ENCODE measurements at regions not wholly inside any gene's neighbourhood (a gene's known extent, or its start where the extent isn't known, plus 50 kb on each side); places are given as distances from the start of the nearest gene placed in this dataset.

DNA sequence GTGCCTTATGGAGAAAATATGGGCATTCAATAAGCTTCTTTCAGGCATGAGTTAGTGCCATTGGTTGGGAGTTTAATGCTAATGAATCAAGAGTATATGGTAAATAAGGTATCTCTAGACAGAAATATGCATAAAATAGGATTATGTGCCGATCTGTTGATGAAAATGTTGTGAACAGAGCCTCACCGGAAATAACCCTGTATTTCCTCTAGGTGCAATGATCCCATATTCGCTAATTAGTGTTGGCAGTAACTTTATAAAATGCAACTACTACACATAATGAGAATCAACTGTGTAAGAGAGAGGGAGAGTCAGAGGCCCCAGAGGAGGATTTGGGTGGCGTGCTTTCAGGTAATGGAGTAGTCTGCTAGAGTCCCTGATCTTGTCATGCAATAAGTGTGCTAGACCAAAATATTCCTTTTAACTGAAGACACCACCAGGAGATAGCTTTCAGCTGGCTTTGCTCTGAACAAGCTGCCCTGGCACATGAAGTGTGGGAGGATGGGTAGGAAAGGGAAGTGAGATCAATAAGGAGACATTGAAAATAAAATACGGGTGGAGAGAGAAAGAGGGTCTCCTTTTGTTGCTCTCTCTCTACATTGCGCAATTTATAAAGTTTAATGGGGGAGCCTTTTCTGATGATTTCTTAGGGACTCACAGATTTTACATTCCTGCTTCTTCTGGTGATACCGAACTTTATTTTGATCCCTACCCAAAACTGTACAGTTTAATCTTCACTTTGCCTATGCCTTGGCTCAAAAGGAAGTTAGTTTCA, 68.6 kb upstream of the PLXNC1 start:
- ATAC-seq = no peak
- intact Hi-C loops (cut with micrococcal nuclease) = loop anchor here (10.0 kb wide), 1 partner anchor 85 kb away; no protein-coding TSS in a partner anchor
- no peak for DNase-seq

DNA sequence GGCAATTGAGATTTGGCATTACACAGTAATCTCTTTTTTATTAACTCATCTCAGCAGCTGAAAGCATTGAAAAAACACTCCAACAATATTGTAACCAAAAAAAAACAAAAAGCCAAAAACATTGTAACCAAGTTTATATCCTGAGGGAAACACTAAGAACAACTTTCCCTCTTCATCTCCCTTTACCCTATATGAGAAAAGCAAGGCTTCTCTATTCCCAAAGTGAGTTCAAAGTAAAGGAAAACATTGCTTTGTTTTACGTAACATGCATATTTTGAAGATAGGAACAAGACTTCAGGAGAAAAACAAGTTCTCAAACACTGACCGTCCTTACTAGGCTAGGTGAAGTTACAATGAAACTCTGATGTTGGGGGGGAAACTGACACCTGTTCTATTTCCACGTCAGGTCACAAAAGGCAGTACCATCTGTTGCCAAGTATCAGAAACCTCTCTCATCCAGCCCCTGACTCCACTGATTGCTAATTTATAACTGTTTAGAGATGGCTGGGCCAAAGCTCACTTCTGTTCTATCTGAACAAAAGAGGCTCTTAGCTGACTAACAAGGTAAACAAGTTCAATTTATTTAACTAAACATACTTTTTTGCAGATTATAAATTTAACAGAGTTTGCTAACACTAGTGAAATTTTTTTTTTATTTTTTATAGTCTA, 67.9 kb upstream of the PLXNC1 start:
- intact Hi-C loops (cut with micrococcal nuclease) = no loop called here
- ATAC-seq = no peak
- no peak for DNase-seq

DNA sequence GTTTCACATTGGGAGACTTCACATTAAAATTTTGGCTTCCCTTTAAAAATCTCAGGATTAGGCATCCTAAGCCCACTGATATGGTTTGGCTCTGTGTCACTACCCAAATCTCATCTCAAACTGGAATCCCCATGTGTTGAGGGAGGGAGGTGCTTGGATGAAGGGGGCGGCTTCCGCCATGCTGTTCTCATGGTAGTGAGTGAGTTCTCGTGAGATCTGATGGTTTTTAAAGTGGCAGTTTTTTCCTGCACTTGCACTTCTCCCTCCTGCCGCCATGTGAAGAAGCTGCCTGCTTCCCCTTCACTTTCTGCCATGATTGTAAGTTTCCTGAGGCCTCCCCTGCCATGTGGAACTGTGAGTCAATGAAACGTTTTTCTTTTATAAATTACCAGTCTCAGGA, 65.7 kb upstream of the PLXNC1 start:
- intact Hi-C loops (cut with micrococcal nuclease) = no loop called here
- ATAC-seq (no peak), DNase-seq (no peak)

- ATAC-seq (no peak), DNase-seq (no peak)
- intact Hi-C loops (cut with micrococcal nuclease) = no loop called here
These were observed 58.5 kb upstream of the PLXNC1 start for GRCh38 chr12:94089891-94090290.

- no peak for DNase-seq
- ATAC-seq = no peak
- intact Hi-C loops (cut with micrococcal nuclease) = no loop called here
These were observed 56.8 kb upstream of the PLXNC1 start for GRCh38 chr12:94091624-94092023.

DNA sequence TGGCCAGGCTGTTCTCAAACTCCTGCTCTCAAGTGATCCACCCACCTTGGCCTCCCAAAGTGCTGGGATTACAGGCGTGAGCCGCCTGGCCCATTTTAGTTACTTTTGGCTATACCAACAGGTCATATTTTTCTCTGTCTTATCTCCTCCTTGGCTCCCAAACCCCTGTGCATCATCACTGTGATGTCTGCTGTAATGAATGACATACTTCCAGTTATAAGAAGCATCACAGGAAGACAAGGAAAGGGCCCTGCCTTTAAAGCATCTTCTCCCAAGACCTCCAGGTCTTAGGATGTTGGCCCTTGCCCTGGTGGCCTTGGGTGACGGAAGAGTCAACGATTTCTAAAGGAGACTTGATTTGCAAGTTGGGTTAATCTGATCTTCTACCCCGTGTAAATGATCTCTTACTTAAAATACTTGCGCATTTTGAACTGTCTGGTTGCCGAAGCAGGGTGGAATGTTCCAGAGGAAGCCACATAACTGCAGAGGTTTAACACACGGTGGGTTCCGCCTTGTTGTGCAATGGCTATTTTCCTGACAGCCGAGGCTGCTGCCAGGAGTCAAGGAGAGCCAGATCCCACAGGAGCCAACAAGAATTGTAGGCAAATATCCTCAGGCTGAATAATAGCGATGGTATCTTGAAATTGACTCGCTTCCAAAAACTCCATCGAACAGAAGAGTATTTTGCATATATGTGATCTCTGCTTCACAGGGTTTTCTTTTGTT, 55.7 kb upstream of the PLXNC1 start:
- intact Hi-C loops (cut with micrococcal nuclease) = no loop called here
- no peak for DNase-seq
- no peak for ATAC-seq

- ATAC-seq = no peak
- DNase-seq = no peak
- intact Hi-C loops (cut with micrococcal nuclease) = no loop called here
These were observed 53.7 kb upstream of the PLXNC1 start for GRCh38 chr12:94094700-94095099.

- no peak for DNase-seq
- intact Hi-C loops (cut with micrococcal nuclease) = no loop called here
- no peak for ATAC-seq
These were observed 52.8 kb upstream of the PLXNC1 start for GRCh38 chr12:94095618-94096017.

DNA sequence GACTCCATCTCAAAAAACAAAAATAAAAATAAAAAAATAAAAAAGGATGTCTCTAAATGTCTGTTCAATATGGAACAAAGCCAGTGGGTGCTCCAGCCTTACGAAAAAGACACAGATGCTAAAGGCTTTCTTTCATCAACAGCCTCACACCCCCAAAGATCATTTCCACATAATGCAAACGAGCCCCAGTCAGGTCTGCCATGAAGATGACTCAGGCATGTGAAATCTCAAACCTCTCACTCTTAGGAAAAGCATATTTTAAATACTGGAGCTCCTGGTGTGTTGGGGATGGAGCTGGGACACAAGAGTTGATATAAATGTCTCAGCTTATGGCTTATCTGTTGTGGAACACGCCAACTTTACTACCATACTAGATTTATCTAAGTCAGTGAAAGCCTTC, 49.9 kb upstream of the PLXNC1 start:
- ATAC-seq (no peak), DNase-seq (no peak)
- intact Hi-C loops (cut with micrococcal nuclease) = no loop called here

Measured in left ventricle myocardium superior (tissue), 1 donor.